Activated naive CD4-positive, alpha-beta T cell (primary cell): ENCODE measurements at regions not wholly inside any gene's neighbourhood (a gene's known extent, or its start where the extent isn't known, plus 50 kb on each side); places are given as distances from the start of the nearest gene placed in this dataset.

ENCODE experiments used
- DNase-seq, 4 experiments: peaks; one replicate each; lab custom pipeline; 2025; lab: John Stamatoyannopoulos, UW

DNA sequence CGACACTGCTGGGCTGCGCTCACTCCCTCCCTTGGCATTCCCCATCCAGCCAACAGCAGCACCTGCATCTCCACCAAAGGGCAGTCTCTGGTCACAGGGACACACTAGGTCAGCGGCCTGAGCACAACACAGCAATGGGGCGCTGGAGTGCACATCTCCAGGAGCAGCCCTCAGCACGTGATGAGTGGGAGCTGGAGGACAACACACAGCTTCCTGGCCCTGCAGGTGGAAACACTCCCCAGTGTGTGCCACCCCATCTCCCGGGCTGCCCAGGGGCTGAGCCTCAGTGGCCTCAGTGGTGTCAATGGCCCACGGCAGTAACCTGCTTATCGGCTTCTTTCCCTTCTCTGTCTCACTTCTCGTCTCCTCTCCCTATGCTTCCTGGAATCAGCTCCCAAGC lies 96.8 kb upstream of the VSTM2B start:
- no peak for DNase-seq

DNA sequence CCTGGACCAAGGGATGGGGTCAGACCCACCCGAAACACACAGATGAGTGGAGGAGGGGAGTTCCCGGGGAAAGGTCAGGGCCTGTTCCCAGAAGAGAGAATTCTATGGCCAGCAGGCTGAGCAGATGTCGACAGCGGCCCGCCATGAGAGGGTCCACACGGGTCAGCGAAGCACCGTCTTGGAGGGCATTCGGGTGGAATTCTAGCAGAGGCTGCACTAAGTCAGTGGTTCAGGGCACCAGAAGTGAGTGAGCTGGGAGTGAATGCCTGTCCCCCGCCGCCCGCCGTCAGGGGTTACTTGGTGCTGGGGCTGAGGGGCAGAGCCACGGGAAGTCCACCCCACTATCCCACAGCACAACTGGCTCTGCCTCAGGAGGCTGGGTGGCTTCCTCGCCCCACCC lies 96.2 kb upstream of the VSTM2B start:
- no peak for DNase-seq

DNA sequence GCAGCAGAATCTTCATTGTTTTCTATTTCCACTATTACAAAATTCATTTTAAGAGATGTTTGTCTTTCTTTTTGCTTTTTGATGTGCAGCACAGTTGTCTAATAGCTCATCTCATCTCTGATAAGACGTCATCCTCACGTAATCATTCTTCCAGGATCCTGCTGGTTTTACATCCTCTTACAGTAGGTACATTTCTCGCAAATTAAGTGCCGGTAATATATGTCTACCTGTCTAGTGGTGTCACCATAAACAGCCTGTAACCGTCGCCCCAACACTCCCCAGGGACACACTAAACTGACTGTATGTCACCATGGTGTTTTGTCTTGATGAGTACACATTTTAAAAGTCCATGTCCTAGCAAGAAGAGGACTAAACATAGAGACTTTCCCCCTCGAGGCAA lies 94.5 kb upstream of the VSTM2B start:
- DNase-seq: no peak

DNA sequence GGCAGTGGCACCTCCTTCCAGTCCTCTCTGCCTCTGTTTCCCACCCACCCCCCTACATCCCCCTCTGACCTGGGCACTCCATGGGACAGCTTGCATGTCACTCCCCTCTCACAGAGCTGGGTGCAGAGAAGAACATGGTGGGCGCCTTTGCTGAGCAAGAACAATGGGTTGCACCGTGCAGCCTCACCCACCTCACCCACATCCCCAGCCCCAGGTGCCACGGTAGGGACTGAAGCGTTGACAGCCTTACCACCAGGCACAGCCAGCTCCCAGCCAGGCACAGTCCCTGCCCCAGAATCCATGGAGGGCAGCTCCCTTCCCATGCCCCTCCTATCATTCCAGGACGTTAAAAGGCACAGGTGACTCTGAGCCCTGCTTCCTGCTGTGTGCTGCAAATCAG lies 93.1 kb upstream of the VSTM2B start:
- DNase-seq: no peak

DNA sequence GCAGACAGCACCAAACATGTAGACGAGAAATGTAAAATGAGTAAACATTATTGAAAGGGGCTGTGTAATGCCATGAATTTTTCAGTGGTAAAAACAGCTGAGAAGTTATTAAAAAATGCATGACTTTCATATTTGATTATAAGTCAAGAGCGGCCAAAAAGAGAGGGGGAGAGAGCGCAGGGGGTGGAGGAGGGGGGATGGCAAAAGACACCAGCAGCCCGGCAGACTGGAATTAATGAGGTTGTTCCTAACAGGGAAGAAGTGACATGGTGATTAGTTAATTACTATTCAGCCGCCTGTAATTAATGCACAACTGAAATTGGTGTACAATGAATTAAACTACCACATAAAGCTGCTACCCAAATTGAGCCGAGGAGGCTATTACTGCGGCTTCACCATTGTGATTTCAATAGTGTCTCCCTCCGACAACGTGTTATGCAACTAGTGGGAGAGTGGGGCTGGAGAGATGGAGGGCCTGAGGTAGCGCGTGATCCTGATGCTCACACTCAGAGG lies 89.1 kb upstream of the VSTM2B start:
- DNase-seq: no peak

DNA sequence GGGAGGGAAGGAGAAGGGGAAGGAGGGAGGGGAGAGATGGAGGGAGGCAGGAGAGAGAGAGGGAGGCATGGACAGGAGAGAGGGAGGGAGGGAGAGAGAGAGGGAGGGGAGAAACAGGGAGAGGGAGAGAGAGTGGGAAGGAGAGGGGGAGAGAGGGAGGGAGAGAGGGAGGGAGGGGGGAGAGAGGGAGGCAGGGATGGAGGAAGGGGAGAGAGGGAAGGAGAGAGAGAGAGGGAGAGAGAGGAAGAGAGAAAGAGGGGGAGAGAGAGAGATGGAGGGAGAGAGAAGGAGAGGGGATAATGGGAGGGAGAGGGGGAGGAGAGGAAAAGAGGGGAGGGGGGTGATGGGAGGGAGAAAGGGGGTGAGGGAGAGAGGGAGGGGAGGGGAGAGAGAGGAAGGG lies 86.8 kb upstream of the VSTM2B start:
- no peak for DNase-seq

DNA sequence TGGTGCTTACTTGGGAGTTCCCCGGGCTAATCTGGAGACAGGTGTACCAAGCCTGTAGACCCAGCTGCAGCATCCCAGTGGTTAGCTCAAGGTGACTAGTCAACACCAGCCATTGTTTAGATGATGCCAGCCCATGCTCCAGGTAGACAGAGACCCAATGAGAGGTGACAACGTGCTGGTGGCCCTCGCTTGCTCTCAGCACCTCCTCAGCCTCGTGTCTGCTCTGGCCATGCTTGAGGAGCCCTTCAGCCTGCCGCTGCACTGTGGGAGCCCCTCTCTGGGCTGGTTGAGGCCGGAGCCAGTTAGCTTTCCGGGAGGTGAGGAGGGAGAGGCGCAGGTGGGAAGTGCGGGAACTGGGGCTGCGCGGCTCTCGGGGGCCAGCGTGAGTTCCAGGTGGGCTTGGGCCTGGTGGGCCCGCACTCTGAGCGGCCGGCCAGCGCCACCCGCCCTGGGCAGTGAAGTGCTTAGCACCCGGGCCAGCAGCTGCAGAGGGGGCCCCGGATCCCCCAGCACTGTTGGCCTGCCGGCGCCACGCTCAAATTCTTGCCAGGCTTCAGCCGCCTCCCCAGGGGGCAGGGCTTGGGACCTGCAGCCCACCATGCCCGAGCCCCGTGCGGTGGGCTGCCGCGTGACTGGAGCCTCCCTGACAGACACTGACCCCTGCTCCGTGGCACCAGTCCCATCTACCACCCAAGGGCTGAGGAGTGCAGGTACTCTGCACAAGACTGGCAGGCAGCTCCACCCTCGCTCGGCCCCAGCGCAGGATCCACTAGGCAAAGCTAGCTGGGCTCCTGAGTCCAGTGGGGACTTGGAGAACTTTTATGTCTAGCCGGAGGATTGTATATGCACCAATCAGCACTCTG lies 85.9 kb upstream of the VSTM2B start:
- DNase-seq: no peak

DNA sequence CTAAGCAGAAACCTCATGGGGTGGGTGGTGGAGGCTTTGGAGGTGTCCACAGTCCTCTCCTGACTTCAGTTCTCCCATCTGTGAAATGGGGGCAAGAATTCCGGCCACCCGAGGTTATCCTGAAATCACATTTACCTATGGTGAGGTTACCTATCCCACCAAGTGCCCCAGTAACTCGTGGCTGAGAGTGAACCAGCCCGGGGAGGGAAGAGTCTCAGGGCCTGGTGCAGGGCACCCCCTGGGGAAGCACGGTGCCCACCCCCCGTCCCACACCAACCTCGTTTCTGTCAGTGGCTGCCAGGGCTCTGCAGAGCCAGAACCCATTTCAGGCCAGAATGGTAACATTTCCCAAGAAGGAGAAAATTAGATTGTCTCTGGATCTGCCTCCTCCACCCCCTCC lies 83.7 kb upstream of the VSTM2B start:
- DNase-seq: no peak

DNA sequence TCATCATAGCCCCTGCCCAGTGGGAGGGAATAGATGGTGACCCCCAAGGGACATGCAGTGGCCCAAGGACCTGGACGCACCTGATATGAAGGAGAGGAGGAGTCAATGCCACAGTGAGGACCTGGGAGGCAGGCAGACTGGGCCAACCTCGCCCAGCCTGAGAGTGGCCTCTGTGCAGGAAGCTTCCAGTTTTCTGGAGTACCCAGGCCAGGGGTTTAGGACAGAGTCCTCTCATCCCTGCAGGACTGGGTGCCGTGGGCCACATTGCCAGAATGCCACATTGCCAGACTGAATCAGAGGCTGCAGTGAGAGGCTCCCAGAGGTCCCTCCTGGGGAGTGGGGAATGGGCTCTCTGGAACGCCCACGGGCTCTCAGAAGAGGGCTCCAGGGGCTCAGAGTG lies 82.9 kb upstream of the VSTM2B start:
- DNase-seq: no peak

DNA sequence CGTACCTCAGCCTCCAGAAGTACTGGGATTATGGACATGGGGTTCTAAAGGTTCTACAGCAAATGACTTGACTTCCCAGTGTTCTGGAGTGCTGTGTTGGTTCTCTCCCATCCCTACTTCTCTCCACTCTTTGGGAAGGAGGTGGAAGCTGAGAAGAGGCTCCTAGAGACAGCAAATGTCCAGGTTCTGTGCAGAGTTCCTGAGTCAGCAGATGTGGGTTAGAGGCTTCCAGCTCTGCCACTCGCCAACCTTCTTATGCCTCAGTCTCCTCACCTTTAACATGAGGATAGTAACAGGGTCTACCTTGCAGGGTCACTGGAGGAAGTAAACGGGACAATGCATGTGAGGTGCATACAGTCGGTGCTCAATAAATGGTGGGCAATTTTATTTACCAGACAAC lies 80.5 kb upstream of the VSTM2B start:
- no peak for DNase-seq

DNA sequence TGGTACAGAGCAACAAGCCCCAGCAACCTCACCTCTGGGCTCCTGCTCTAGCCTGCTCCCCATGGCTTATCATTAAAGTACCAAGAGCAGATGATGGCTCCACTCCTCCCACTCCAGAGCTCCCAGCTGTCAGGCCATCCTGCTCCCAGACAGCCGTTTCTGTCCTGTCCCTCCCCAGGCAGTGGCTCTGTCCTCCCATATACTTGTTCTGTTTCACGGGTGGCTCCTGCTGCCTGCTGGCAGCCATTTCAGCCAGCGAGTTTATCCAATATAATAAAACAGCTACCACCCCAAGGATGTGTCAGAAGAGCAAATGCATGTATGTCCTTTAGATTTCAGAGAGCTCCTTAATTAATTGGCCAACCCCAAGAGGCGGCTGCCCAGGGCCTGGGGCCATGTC lies 79.4 kb upstream of the VSTM2B start:
- no peak for DNase-seq

DNA sequence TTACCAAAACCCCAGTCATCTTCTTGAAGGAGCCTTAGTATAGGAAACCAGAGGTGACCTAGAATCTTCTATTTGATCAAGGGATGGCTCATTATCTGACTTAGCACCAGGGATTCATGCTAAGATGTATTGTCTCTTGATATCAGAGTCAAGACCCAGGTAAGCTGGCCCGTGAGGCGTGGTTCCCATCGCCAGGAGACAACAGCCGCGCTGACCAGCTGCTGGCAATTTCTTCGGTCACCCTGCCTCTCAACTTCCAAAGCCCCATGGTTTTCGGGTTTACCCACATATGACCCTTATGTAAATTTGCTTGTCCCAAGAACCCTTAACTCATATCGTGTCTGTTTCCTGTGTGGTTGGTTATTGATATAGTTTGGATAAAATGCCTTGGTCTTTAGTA lies 77.7 kb upstream of the VSTM2B start:
- DNase-seq: no peak

DNA sequence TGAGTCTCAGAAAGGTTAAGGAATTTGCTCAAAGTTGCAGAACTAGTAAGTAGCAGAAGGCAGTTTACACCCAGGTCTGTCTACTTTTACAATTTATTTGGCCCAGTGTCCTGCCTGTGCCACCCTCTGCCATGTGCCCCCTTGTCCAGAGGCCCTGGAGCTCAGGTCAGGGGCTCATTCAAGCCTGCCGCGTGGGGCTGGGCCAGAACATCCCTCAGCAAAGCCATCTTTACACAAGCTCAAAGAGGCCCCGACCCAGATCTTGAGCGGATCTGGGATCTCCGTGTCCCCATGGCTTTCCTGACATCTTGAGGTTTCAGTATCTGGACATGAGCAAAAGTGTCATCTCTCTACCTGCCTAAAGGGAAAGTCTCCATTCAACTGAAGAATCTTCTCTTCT lies 76.4 kb upstream of the VSTM2B start:
- no peak for DNase-seq

DNA sequence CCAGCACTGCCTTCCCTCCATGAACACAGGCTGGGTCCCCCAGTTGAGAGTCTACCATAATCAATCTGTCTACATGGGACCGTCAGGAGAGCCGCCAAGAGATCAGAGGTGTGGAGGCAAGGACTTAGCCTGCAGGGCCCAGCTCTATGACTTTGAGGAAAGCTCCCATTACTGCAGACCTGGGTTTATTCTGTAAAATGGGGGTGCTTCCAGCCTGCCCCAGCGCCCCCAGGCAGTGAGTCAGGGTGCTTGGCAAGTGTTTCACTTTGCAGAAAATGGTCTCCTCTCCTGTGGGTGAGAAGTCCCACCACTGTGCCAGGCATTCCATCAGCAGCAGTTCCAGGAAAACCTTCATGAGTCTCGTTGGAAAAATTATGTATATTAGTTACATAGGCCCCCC lies 75.5 kb upstream of the VSTM2B start:
- DNase-seq: no peak

DNA sequence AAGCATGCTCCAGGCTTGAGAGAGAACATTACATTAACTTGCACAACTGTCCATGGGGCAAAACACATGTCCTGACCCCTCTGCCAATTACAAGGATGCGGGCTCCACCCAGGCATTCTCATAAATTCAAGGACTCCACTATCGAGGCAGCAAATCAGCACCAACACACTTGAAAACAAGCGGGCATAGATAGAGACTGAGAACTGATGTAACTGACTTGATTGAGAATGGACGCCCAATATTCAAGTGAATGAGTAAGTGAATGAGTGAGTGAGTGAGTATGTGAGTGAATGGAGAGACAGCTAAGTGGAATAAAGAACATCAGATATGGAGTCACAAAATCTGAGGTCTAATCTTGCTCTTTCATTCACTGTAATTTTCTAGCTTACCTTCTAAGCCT lies 75.0 kb upstream of the VSTM2B start:
- no peak for DNase-seq

DNA sequence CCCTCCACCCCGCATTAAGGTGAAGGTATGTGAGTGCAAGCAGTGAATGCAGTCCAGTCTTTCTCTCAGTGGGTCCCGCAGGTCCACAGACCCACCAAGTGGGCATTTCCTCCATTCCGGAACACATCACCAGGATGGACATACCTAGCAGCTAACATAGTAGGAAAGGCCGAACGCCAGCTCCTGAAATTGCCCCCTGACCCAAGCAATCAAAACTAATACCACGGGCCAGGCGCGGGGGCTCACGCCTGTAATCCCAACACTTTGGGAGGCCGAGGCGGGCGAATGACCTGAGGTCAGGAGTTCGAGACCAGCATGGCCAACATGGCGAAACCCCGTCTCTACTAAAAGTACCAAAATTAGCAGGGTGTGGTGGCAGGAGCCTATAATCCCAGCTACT lies 71.7 kb upstream of the VSTM2B start:
- no peak for DNase-seq

DNA sequence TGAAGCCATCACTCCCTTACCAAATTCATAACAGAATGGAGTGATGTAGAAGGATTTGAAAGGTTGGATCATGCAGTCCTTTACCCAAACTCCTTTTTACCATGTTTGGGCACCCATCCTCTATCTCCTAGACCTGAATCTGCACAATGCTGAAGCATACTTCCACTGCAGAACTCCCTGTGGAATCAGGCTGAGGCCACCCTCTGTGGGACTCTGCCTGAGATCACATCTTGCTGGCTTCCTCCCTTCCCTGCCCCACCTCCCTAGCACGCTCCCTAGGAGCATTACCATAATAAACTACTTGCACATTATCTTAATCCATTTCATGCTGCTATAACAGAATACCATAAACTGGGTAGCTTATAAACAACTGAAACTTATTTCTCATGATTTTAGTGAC lies 68.4 kb upstream of the VSTM2B start:
- DNase-seq: no peak

DNA sequence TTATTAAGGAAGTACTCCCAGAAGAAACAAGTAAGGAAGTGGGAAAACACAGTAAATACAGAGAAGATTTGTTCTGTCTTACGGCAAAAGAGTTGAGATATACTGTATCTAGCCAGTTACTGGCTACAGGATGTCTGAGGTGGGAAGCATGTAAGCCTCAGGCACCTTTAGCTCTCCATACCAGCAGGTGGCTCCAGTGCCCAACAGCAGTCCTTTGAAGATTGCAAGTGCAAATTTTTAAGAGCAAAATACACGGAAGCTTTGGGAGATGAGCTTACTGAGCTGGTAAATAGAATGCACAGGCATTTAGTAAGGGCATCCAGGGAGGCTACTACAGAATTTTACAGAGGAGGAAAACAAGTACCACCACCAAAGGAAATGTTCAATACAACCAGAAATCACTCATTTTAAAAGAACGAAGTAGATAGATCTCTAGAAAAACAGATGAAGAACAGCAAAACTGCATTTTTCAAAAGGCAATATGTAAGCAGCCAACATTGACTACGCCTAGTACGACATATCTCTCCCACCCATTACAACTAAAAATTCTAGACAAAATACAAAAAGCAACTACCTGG lies 57.9 kb upstream of the VSTM2B start:
- no peak for DNase-seq

DNA sequence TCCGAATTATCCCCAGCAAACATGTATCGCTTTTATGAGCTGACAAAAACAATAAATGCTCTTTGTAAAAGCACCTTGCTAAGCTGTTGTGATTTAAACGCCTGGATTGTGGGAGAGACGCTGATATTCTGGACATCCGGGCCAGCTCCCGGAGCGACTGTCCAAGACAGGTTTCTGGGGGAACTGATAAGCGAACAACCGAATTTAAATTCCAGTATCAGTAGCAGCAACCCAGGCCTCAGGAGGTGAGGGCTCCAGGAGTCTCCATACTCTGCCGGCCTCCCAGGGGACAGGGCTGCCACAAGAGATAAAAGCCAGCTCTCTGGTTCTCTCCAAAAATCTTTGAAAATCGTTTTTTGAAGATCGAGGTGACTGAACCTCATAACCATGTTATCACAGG lies 50.3 kb upstream of the VSTM2B start:
- no peak for DNase-seq
